HG03457 (cell line): ENCODE measurements at regions not wholly inside any gene's neighbourhood (a gene's known extent, or its start where the extent isn't known, plus 50 kb on each side); places are given as distances from the start of the nearest gene placed in this dataset.

ENCODE experiments used
- ATAC-seq: cut with Tn5 transposase; IDR thresholded peaks from one replicate; pipeline ENCODE4 v1.9.1; 2021; ENCODE audit warnings: moderate number of reproducible peaks; ENCODE audit not compliant: unreplicated experiment

DNA sequence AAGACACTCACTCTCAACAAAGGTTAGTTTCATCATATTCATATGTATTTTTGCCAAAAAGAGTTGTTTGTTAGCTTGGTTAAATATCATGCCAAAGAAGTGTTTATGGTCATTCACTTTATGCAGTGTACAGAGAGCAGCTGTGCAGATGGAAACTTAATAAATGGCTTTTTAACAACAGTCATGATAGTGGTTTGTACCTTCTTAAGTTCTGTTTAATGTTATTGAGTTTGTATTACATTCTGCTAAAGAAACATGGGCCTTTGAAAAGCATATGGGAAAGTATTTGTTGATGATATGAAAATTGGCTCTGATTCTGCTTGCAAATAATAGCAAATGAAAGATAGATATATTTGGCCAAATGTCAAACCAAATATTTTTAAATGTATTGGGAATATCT is 607.3 kb downstream of the NCAM2 start:
- ATAC-seq, result no peak

DNA sequence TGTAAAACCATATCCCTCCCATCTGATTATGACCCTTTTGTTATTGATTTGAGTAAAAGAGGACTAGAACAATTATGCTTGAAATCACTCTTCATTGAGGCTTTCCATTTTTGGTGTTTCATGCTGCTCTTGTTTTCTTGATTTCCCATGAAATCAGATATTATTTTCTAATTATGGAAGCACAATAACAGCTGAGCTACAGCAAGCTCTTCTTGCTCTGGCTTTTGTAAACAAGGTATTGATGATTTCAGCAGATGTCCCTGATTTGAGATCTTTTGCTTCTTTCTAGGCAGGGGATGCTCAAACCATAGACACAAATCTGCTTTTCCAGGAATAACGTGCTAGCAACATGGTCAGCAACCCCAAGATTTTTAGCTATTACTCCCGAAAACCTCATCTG is 607.8 kb downstream of the NCAM2 start:
- no peak for ATAC-seq

DNA sequence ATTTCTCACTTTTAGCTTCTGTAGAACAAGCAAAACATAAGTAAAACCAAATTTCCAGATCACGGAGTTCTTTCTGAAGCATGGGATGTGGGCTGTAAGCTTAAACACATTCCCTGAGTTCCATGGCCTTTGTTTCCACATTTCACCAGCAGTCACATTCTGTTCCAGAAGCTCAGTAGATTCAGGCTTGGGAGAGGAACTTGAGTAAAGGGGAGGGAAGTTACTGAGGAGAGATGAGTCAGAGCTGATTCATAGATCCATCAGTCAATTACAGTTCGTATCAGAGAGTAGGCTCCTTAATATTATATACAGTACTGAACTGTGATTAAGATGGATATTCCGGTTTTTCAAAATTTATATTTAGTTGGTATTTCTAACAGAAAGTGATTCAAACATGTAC is 614.3 kb downstream of the NCAM2 start:
- ATAC-seq, result no peak

DNA sequence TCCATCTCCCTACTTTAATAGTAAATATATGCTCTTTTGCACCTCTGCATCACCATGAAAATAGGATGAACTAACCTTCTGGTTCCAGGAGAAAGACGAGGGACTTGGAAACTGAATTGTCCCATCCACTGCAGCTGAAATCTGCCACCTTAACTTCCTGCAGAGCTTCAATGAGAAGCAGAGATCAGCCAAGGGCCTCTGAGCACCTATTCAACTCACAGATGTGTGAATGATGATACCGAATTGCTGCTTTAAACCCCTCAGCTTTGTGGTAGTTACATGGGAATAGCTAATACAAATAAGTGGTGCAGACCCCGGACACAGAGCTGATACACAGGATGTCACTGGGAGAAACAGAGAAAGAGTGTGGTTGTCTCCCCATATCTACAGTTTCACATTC is 616.8 kb downstream of the NCAM2 start:
- no peak for ATAC-seq

DNA sequence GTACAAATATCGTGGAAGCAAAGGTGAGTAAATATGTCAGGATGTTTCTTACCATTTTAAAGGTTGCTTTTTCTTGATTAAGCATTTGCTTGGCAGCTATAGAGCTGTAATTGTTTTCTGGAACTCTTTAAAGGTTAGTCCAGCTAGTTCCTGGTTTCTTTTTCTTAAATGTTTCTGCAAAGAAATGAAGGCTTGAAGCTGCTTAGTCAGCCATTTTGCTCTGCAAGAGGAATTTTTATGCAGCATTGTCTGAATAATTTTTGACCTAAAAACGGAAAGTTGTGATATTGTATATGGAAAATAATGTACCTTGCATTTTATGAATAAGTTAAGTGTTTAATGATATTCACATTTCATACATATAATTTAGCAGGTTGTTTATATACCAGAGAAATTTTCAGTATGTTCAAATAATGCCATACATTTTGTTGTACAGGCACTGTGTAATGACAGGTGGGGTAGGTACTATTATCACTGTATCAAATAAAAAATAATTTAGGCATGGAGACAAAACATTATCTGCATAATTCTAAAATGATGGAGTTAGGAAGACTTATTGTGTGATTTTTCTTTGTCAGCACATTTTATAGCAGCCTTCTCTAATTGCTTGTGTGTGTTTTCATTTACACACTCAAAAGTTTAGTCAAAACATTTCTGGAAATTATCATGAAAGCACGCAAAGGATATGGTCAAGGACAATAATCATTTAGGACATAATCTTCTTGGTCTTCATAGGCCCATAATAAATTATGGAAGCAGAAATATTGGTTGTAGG is 624.4 kb downstream of the NCAM2 start:
- ATAC-seq, result no peak

DNA sequence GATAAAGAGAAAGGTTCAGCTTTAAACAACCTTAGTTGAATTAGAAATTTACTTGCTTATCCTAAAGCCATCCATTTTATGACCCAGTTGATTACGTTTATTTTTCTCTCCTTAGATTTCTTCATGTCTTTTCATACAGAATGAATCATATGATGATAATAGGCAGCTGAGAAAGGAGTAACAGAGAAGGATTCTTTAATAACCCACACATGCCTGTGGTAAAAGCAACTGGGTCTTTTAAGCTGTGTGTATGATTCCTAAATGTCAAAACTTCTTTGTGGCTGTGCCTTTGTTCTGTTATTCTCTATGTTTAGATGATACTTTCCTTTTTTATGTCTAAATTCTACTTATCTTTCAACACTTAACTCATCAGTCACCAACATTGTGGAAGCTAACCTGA is 626.5 kb downstream of the NCAM2 start:
- no peak for ATAC-seq

DNA sequence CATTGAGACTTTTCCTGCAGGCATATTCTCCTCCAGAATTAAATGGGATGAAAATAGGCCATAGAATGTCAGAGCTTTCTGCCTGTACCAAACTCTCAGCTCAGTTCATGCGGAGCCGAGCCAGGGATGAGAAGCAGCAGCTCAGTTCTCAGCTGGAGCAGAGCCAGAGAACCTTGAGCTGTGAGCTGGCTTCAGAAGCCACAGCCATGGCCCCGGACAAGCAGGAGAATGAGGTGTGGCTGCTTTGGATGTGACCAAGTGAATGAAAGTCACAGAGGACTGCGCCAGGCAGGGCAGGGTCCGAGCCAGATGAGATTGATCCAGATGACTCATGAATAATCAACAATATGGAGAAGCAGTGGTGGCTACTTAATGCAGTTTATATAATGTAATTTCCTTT is 633.8 kb downstream of the NCAM2 start:
- ATAC-seq, result no peak

DNA sequence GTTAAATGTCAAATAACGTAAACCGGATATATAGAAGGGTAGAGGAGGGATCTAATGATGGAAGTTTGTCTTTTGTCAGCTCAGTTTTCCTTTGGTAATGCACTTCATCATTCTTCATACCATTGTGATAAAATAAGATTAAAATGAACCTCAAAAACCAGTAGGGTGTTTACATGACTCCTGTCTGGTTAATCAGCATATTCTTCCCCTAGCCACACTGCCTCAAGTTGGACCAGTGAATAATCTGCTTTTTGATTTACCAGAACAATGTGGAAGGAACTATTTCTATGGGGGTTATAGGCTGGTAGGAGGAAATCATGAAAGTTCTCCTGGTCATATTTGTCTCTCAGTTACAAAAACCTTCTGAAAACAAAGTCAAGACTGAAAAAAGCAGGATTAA is 634.7 kb downstream of the NCAM2 start:
- ATAC-seq, result no peak

DNA sequence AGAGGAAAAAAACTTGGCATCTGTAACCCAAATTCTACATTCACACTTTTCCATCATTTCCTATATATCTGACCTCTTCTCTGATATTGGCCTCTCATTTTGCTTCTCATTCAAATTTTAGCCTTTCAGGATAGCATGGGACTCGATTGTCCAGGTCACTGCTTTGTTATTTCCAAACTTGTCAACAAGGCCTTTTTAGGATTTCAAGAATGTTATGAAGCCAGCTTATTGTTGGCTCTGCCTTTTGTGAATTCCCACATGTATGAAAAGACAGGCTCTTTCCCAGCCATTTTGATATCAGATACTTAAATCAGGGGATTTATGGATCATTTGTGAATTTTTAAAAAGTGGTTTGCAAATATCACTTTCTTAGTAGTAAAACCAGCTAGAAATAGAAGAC is 663.5 kb downstream of the NCAM2 start:
- no peak for ATAC-seq

DNA sequence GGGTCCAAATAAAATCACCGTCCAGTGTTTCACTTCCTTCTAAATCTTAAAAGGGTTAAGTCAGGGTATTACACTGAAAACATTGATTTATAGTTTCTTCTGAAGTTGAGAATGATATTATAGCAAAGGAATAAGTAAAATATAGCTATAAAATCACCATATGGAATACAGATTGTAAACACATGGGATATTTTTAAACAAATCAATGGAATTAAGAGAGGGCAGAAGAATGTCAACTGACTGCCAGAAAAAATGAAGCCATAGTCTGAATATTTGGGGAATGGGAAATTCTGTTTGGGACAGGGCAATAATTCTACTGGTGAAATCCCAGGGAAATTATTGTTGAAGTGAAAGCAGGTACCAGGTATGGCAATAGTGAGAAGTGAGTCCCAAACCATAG is 664.6 kb downstream of the NCAM2 start:
- ATAC-seq, result no peak

DNA sequence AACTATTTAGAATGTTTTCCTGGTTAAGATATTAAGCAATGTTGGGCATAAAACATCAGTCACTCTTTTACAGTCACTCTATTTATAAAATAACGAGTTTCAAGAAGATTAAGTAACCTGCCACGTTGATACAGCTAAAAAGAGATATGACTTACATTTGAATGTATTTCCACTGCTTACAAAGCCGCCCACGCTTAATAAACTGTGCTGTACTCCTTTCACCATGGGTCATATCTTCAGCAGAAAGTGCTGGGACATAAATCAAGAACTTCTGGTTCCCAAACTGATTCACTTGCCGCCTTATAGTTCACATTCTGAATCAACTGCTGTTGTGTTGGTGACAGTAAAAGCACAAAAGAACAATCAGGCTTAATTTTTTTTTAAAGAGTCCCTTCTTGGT is 666.7 kb downstream of the NCAM2 start:
- ATAC-seq, result no peak

DNA sequence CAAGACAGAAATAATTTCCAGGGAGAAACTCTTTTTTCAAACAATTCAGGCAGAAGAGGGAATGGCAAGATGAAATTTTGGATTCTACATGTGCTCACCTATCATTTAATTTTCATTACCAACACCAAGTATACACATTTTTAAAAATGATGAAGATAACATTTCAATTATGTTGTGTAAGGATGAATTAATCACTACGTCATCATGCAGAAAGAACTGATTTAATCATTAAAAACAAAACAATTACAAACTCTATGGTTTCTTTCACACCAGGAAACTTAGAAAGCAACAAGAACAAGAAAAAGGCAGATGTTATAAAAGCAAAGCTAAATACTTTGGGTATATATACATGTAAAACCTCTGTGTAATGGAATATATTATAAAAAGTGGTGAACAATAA is 668.5 kb downstream of the NCAM2 start:
- ATAC-seq, result no peak

DNA sequence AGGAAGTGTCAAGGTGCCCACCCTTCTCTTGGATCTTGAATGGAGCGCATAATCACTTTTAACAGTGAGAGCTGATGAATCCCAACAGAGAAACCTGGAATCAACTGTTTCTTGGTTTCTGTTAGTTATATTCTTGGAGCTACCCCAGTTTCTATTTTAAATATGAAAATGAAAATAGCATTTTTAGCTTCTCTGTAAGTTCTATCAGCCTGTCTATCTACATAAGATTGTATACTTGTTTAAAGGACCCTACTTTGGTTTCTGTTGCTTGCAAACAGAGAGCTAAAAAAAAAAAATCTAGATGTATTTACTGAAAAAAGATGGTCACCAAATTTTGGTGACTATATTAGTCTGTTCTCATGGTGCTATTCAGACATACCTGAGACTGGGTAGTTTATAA is 670.0 kb downstream of the NCAM2 start:
- no peak for ATAC-seq

DNA sequence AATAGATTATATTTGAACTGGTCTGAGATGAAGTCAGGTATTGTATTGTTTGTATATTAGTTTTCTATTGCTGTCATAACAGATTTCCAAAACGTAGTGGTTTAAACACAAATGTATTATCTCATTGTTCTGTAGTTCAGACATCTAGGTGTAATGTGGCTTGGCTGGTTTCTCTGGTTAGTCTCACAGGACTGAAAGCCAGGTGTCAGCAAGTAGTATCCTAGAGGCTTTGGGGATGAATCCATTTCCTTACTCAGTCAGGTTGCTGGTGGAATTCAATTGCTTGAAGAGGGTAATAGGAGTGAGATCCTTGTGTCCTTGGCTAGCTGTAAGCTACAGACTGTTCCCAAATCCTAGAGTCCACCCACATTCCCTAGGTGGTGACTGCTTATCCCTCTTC is 675.8 kb downstream of the NCAM2 start:
- no peak for ATAC-seq

DNA sequence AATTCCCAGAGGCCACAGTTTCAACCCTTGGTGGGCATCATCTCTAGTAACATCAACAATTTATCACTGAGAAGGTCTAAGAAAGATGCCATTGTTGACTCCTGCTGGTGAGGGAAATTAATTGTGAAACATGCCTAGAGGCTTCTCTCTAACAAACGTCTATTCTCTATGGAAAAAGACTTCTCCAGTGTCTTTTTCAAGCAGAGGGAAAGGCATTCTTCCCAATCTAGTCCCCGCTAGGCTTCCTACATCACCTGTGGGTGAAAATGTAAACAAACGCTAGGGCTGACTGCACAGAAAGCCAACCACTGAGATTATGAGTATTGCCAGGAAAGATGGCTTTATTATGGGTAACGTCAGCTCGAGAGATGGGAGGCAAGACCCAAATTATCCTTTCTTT is 677.4 kb downstream of the NCAM2 start:
- ATAC-seq, result no peak

DNA sequence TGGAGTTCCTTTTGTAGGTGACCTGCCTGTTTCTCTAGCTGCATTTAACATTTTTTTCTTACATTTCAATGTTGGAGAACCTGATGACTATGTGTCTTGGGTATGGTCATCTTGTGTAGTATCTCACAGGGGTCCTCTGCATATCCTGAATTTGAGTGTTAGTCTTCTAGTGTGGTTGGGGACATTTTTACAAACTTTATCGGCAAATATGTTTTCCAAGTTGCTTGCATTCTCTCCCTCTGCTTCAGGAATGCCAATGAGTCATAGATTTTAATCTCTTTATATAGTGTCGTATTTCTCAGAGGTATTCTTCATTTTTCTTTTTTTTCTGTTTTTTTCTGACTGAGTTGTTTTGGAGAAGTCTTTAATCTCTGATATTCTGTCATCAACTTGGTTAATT is 684.0 kb downstream of the NCAM2 start:
- ATAC-seq, result no peak

DNA sequence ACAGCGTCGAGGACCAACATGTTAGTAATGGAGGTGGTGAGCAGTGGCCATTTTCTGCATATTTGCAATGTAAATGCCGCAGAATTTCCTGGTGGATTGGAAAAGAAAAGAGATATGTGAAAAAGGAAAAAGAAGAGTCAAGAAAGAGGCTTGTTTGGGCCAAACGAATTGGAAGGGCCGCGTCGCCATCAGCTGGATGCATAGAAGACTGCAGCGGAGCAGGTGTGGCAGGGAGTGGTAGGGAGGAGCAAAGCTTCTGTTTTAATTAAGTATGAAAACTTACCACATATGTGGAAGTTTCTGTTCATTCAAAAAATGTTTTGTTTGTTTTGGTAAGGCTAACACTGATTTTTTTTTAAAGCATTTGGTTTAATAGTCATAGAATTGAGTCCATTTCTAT is 690.7 kb downstream of the NCAM2 start:
- ATAC-seq, result no peak

DNA sequence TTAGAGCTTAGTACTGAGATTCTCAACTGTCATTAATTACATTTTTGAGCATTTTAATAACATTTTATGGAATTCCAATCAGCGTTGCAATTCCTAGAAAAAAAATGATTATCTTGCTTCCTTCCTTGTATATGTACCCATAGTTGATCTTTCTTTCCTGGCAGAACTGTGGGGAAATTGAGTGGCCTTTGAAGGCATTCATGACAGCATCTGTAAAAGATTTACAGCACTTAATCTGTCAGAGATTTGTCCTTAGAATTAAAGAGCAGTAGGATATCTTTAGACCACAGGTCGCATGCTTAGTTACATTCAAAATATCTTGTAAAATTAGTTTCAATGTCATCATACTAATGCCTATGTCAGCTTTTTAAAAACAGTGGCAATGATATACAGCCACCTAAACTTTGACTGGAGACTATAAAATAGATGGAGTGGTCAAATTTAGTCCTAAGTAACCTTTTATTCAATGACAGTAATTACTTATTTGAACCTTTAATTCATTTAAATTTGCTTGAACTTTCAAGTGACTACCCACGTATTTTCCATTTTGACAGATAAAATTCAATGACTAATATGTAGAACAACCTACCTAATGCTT is 692.0 kb downstream of the NCAM2 start:
- ATAC-seq, result no peak

DNA sequence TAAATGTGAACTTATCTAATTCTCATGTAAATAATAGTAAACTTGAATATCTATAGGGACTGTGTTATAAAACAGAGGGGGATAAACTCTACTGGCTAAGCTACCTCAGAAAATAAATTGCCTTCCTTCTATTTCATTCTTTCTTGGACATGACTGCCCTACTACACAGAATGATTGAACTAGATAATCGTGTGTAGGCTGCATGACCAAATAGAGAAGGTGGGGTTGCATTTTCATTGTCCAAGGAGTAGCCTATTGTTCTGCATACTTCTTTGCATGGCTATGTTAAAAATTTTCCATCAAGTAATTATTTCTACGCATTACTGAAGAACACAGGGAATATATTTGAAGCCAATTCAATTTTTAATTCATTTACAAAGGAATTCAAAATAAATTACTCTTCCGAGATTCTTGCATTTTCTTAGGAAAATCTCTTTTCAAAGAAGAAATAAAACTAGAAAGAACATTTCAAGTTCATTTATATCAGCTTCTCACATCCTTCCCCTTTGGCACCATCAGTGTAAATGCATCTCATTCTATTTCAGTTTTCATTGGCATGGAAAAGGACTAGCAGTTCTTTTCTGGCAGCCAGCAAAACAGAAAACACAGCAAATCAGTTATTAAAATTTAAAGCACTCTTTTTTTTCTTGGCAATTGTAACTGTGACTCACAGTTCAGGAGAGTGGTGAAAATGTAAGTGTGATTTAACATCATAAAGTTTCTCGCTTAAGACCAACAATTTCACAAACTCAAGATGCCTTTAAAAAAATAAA is 714.7 kb downstream of the NCAM2 start:
- no peak for ATAC-seq

DNA sequence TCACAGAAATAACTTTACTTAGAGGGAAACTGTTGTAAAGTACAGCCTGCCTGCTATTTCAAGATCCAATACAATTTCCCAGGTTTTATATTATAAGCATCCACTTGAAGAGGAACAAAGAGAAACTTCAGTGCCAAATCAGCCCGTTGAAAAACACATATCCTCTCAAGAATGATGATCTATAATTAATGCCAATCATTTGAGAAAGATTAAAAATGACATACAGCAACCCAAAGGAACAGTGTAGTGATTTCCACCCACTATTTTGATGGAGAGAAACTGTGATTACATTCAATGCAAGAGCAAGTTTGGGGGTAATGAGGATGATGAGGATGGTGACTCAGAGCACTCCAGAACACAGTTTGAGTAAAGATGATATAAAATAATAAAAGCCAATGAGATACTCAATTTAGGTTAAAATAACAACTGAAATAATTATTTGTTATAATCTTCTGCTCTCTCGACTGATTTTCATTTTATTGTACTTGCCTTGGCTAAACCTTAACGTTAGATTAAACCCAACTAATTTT is 715.5 kb downstream of the NCAM2 start:
- ATAC-seq, result no peak

DNA sequence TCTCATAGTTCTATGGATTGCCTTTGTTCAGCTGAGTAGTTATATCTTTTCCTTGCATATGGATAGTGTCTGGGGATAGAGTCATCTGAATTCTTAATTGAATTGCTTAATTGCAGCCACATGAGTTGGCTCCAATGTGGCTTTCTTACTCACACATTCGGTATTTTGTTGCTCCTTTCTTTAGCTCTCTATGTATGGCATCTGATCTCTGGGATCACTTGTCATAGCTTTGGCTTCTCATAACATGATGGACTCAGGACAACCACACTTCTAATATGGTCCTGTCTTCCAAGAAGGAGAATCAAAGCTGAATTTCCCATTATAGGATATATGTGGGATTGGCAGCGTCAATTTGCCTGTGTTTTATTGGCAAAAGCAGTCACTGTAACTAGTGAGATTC is 716.2 kb downstream of the NCAM2 start:
- no peak for ATAC-seq
